Caco-2 (cell line): ENCODE measurements at regions not wholly inside any gene's neighbourhood (a gene's known extent, or its start where the extent isn't known, plus 50 kb on each side); places are given as distances from the start of the nearest gene placed in this dataset.

Source experiments
- BruUV-seq: library from RNA; stranded (reverse); fragments of 400-500 nt; replicated peaks from 2 replicates; lab custom pipeline; 2021; lab: Mats Ljungman, UMichigan
- CTCF ChIA-PET: fragments of 300-600 bp; sonication (Branson Sonifier 250); formaldehyde crosslinking; loops from one replicate; lab custom pipeline; 2022; ENCODE audit warnings: antibody characterized with exemption; lab: Charles Lee
- POLR2A ChIA-PET: fragments of 300-600 bp; sonication (Branson Sonifier 250); formaldehyde crosslinking; loops from one replicate; lab custom pipeline; 2022; ENCODE audit warnings: antibody characterized with exemption; lab: Charles Lee
- DNase-seq, 2 experiments: peaks; one replicate each; pipeline versions ENCODE4 v3.0.0 to v3.0.0-alpha.2; 2020 to 2022
- H3K27me3 ChIP-seq: replicated peaks from 2 replicates; pipeline ENCODE4 v1.6.0; 2011; ENCODE audit warnings: low read length; ENCODE audit not compliant: control insufficient read depth, insufficient read depth
- H3K36me3 ChIP-seq: 2 replicates; pipeline ENCODE4 v1.5.1; 2011; ENCODE audit warnings: low read length; ENCODE audit not compliant: control insufficient read depth, insufficient read depth
- H3K4me1 ChIP-seq: fragments of 250-450 bp; sonication (Bioruptor Pico); 2 replicates; pipeline ENCODE4 v1.5.1; 2020; ENCODE audit warnings: mild to moderate bottlenecking
- H3K4me3 ChIP-seq: 2 replicates; pipeline ENCODE4 v1.5.1; 2011; ENCODE audit warnings: low read depth, mild to moderate bottlenecking, control low read depth, low read length
- H3K9me3 ChIP-seq: fragments of 250-450 bp; sonication (Bioruptor Pico); 2 replicates; pipeline ENCODE4 v1.5.1; 2020; ENCODE audit warnings: mild to moderate bottlenecking, moderate library complexity
- H3K27ac Mint-ChIP-seq: one replicate; pipeline ENCODE4 v1.8.0; 2022; ENCODE audit warnings: mixed read lengths; ENCODE audit not compliant: unreplicated experiment
- H3K27me3 Mint-ChIP-seq: one replicate; pipeline ENCODE4 v1.8.0; 2022; ENCODE audit warnings: mixed read lengths; ENCODE audit not compliant: insufficient read depth, unreplicated experiment
- H3K36me3 Mint-ChIP-seq: one replicate; pipeline ENCODE4 v1.8.0; 2022; ENCODE audit warnings: mild to moderate bottlenecking, mixed read lengths; ENCODE audit not compliant: insufficient read depth, unreplicated experiment
- H3K4me1 Mint-ChIP-seq: one replicate; pipeline ENCODE4 v1.8.0; 2022; ENCODE audit warnings: low read depth, mixed read lengths; ENCODE audit not compliant: unreplicated experiment
- H3K4me3 Mint-ChIP-seq: one replicate; pipeline ENCODE4 v1.8.0; 2022; ENCODE audit warnings: mild to moderate bottlenecking, moderate library complexity, mixed read lengths; ENCODE audit not compliant: unreplicated experiment
- H3K9me3 Mint-ChIP-seq: one replicate; pipeline ENCODE4 v1.8.0; 2022; ENCODE audit warnings: mixed read lengths; ENCODE audit not compliant: unreplicated experiment
- CTCF ChIP-seq, 2 experiments: fragments of 200-600 bp in 1 of 2; IDR thresholded peaks; 1 replicate in 1 of 2; 2 replicates in 1 of 2; pipeline versions ENCODE4 v1.5.1 to v1.8.0; 2011 to 2022; ENCODE audit warnings: antibody characterized with exemption in 1 of 2, control low read depth in 1 of 2, inconsistent platforms in 1 of 2, low read depth in 1 of 2, low read length in 1 of 2, mild to moderate bottlenecking in 1 of 2, moderate library complexity in 1 of 2; ENCODE audit not compliant: insufficient read depth in 1 of 2, severe bottlenecking in 1 of 2, unreplicated experiment in 1 of 2
- intact Hi-C: fragments of 100-400 bp; cut with micrococcal nuclease; formaldehyde crosslinking; loops from one replicate; pipeline ENCODE4 v1.10.0; 2022; ENCODE audit not compliant: unreplicated experiment

DNA sequence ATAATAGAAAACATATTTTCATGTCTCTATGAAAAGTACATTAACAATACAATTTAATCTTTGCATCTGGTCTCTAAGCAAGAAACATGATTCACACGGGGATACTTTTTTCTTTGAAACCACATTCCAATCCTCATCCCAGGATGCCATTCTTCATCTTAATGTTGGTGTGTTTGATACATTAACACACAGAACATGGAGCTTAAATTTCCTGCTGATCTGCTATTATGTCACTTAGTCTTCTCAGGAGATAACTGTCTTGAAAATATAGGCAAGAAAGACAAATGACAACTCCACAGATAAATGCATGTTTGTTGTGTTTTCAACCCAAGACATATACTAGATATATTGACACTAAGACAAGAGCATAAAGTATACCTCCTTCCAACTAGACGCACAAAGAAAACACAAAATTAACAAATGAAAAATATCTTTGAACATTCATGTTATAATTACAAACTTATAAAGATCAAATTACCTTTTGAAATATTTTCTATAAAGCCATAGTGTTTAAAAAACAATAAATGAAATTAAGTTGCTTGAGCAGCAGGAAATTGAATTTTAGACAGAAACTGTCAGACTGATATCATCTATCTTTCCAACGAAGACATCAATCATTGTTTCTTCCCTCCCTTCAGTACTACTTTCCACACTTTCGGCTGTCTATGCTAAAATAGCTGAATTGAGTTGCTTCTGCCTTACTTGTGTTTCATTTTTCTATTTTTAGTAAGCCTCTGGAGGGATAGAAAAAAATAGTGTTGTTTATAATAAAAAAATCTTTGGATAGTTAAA lies 1676.7 kb upstream of the CDH9 start:
- no peaks in the 10 kb centered on the region for H3K4me1 Mint-ChIP-seq
- ChIA-PET POLR2A (no interaction called here), CTCF (no interaction called here)

DNA sequence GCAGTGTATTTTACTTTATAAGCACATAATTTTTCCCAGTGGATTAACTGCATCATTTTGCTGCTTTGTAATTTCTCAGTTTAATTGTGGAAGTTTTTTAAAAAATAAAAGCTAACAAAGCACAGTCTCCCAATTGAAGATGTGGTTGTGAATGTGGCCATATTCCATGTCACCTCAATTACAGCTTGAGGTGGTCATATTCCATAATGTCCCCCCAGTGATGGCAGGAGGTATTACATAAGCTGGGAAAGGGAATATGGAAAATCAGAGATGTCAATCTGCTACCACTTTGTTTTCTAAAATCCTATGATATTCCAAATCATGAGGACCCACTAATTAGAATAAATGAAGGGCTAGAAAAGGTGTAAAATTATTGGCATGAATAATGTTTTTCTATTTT lies 1672.0 kb upstream of the CDH9 start:
- H3K27me3 ChIP-seq, result no peaks in the 10 kb centered on the region
- H3K27me3 Mint-ChIP-seq, result no peaks in the 10 kb centered on the region
- CTCF ChIA-PET, result no interaction called here
- H3K4me1 ChIP-seq, result no peaks in the 10 kb centered on the region
- no peak for DNase-seq
- no peak overlapping the region for H3K4me3 Mint-ChIP-seq
- H3K9me3 ChIP-seq, result no peaks in the 10 kb centered on the region
- H3K36me3 ChIP-seq, result no peaks in the 10 kb centered on the region
- intact Hi-C loops, result no loop called here
- no peaks in the 10 kb centered on the region for H3K36me3 Mint-ChIP-seq
- no peak overlapping the region for H3K27ac Mint-ChIP-seq
- no peaks in the 10 kb centered on the region for H3K4me1 Mint-ChIP-seq
- POLR2A ChIA-PET, result no interaction called here
- TF ChIP-seq CTCF (IDR thresholded peaks at IDR 0.05; ENCODE audit: insufficient read depth in 1 of 2, low read depth in 1 of 2, low read length in 1 of 2, severe bottlenecking in 1 of 2, unreplicated experiment in 1 of 2), result no peak
- BruUV-seq, result no TSS peak
- H3K4me3 ChIP-seq, result no peak overlapping the region
- no peaks in the 10 kb centered on the region for H3K9me3 Mint-ChIP-seq

More for the DNA sequence above, 1676.7 kb upstream of the CDH9 start:
- no peaks in the 10 kb centered on the region for H3K9me3 Mint-ChIP-seq
- Histone ChIP-seq H3K9me3 (no peaks in the 10 kb centered on the region), H3K4me1 (no peaks in the 10 kb centered on the region), H3K4me3 (no peak overlapping the region), H3K36me3 (no peaks in the 10 kb centered on the region), H3K27me3 (no peaks in the 10 kb centered on the region)
- H3K4me3 Mint-ChIP-seq, result no peak overlapping the region
- H3K36me3 Mint-ChIP-seq, result no peaks in the 10 kb centered on the region
- H3K27me3 Mint-ChIP-seq, result no peaks in the 10 kb centered on the region
- no peak for TF ChIP-seq CTCF (IDR thresholded peaks at IDR 0.05; ENCODE audit: insufficient read depth in 1 of 2, low read depth in 1 of 2, low read length in 1 of 2, severe bottlenecking in 1 of 2, unreplicated experiment in 1 of 2)
- no TSS peak for BruUV-seq
- no peak overlapping the region for H3K27ac Mint-ChIP-seq
- DNase-seq, result no peak
- intact Hi-C loops, result no loop called here

DNA sequence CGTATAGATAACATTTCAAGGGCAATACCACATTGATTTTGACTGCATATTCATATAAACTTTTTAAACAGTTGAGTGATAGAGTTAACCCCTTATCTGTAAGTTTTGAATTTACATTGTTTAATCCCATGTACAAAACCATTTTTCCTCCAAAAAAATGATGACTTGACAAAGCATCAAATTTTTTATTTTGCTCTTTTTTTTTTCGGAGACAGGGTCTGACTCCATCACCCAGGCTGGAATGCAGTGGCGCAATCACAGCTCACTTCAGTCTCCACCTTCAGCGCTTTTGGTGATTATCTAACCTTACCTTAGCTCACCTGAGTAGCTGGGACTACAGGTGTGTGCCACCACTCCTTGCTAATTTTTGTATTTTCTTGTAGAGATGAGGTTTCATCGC lies 1670.1 kb upstream of the CDH9 start:
- Mint-ChIP-seq H3K27me3 (no peaks in the 10 kb centered on the region), H3K27ac (no peak overlapping the region), H3K9me3 (no peaks in the 10 kb centered on the region), H3K36me3 (no peaks in the 10 kb centered on the region), H3K4me3 (no peak overlapping the region), H3K4me1 (no peaks in the 10 kb centered on the region)
- H3K4me1 ChIP-seq, result no peaks in the 10 kb centered on the region
- H3K4me3 ChIP-seq, result no peak overlapping the region
- H3K27me3 ChIP-seq, result no peaks in the 10 kb centered on the region
- no peaks in the 10 kb centered on the region for H3K36me3 ChIP-seq
- POLR2A ChIA-PET, result no interaction called here
- BruUV-seq, result no TSS peak
- DNase-seq, result no peak
- CTCF ChIA-PET, result no interaction called here
- no peak for TF ChIP-seq CTCF (IDR thresholded peaks at IDR 0.05; ENCODE audit: insufficient read depth in 1 of 2, low read depth in 1 of 2, low read length in 1 of 2, severe bottlenecking in 1 of 2, unreplicated experiment in 1 of 2)
- no peaks in the 10 kb centered on the region for H3K9me3 ChIP-seq
- intact Hi-C loops, result no loop called here
